ENCODE measurements at regions not wholly inside any gene's neighbourhood (a gene's known extent, or its start where the extent isn't known, plus 50 kb on each side); places are given as distances from the start of the nearest gene placed in this dataset.

DNA sequence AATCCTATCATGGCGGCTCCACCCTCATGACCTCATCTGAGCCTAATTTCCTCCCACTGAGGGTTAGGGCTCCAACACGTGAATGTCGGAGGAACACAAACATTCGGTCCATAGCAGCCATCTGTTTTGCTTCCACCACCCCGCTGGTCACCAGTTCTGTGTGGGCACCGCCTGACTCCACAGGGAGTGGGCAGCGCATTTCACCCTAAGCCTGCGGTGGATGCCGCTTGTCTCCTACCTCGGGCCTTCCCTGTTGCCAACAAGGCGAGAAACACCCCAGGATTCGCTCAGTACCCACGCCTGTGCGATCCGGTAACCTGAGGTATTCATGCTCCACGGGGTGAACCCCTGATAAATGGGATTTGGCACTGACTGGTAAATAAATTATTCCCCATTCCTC, 95.2 kb upstream of the PPP2R5C start:
- TF ChIP-seq, protein P1, sequence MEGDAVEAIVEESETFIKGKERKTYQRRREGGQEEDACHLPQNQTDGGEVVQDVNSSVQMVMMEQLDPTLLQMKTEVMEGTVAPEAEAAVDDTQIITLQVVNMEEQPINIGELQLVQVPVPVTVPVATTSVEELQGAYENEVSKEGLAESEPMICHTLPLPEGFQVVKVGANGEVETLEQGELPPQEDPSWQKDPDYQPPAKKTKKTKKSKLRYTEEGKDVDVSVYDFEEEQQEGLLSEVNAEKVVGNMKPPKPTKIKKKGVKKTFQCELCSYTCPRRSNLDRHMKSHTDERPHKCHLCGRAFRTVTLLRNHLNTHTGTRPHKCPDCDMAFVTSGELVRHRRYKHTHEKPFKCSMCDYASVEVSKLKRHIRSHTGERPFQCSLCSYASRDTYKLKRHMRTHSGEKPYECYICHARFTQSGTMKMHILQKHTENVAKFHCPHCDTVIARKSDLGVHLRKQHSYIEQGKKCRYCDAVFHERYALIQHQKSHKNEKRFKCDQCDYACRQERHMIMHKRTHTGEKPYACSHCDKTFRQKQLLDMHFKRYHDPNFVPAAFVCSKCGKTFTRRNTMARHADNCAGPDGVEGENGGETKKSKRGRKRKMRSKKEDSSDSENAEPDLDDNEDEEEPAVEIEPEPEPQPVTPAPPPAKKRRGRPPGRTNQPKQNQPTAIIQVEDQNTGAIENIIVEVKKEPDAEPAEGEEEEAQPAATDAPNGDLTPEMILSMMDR (IDR thresholded peaks at IDR 0.05): no peak
- no peak for TF ChIP-seq POLR2A (IDR thresholded peaks at IDR 0.05)
